ENCODE measurements at regions not wholly inside any gene's neighbourhood (a gene's known extent, or its start where the extent isn't known, plus 50 kb on each side); places are given as distances from the start of the nearest gene placed in this dataset.

GRCh38 chr5:143491646-143492045, 88.2 kb upstream of the NR3C1 start:
- H3K4me3 ChIP-seq, result no peak overlapping the region
- no peak overlapping the region for H3K27ac ChIP-seq

GRCh38 chr5:143488381-143488780, 84.9 kb upstream of the NR3C1 start:
- Histone ChIP-seq H3K4me3 (no peak overlapping the region), H3K27ac (no peak overlapping the region)

- no peak overlapping the region for H3K4me3 ChIP-seq
- peak overlapping the region in 1 of 21 experiments; percentile 12 for H3K27ac ChIP-seq
These were observed 81.1 kb upstream of the NR3C1 start for GRCh38 chr5:143484601-143485000.

GRCh38 chr5:143481697-143482531, 78.4 kb upstream of the NR3C1 start:
- Histone ChIP-seq H3K4me3 (no peak overlapping the region), H3K27ac (no peak overlapping the region)

- Histone ChIP-seq H3K4me3 (no peak overlapping the region), H3K27ac (no peak overlapping the region)
These were observed 76.5 kb upstream of the NR3C1 start for GRCh38 chr5:143480001-143480400.

GRCh38 chr5:143479394-143479793, 75.9 kb upstream of the NR3C1 start:
- no peak overlapping the region for H3K27ac ChIP-seq

GRCh38 chr5:143476601-143477211, 73.2 kb upstream of the NR3C1 start:
- H3K4me3 ChIP-seq, result no peak overlapping the region

More at GRCh38 chr5:143479394-143479793, 75.9 kb upstream of the NR3C1 start:
- H3K4me3 ChIP-seq, result no peak overlapping the region

GRCh38 chr5:143474616-143475015, 71.1 kb upstream of the NR3C1 start:
- no peak overlapping the region for H3K4me3 ChIP-seq
- H3K27ac ChIP-seq, result no peak overlapping the region

More at GRCh38 chr5:143476601-143477211, 73.2 kb upstream of the NR3C1 start:
- no peak overlapping the region for H3K27ac ChIP-seq

- Histone ChIP-seq H3K4me3 (no peak overlapping the region), H3K27ac (no peak overlapping the region)
These were observed 70.0 kb upstream of the NR3C1 start for GRCh38 chr5:143473481-143473880.

- H3K4me3 ChIP-seq, result no peak overlapping the region
These were observed 69.1 kb upstream of the NR3C1 start for GRCh38 chr5:143472576-143472975.

GRCh38 chr5:143471666-143472464, 68.4 kb upstream of the NR3C1 start:
- Histone ChIP-seq H3K4me3 (no peak overlapping the region), H3K27ac (no peak overlapping the region)

More at GRCh38 chr5:143472576-143472975, 69.1 kb upstream of the NR3C1 start:
- H3K27ac ChIP-seq, result no peak overlapping the region

- Histone ChIP-seq H3K27ac (no peak overlapping the region), H3K4me3 (no peak overlapping the region)
These were observed 67.6 kb upstream of the NR3C1 start for GRCh38 chr5:143471041-143471509.

- H3K4me3 ChIP-seq, result no peak overlapping the region
- H3K27ac ChIP-seq, result no peak overlapping the region
These were observed 66.6 kb upstream of the NR3C1 start for GRCh38 chr5:143470120-143470519.

GRCh38 chr5:143469125-143469524, 65.6 kb upstream of the NR3C1 start:
- no peak overlapping the region for H3K27ac ChIP-seq
- H3K4me3 ChIP-seq, result no peak overlapping the region

- Histone ChIP-seq H3K4me3 (no peak overlapping the region), H3K27ac (no peak overlapping the region)
These were observed 63.1 kb upstream of the NR3C1 start for GRCh38 chr5:143466632-143467031.

- no peak overlapping the region for H3K4me3 ChIP-seq
- H3K27ac ChIP-seq, result no peak overlapping the region
These were observed 61.4 kb upstream of the NR3C1 start for GRCh38 chr5:143464723-143465490.

GRCh38 chr5:143462431-143462830, 58.9 kb upstream of the NR3C1 start:
- H3K27ac ChIP-seq, result no peak overlapping the region
- no peak overlapping the region for H3K4me3 ChIP-seq

- no peak overlapping the region for H3K27ac ChIP-seq
- no peak overlapping the region for H3K4me3 ChIP-seq
These were observed 55.9 kb upstream of the NR3C1 start for GRCh38 chr5:143459433-143459832.

- no peak overlapping the region for H3K27ac ChIP-seq
- no peak overlapping the region for H3K4me3 ChIP-seq
These were observed 53.6 kb upstream of the NR3C1 start for GRCh38 chr5:143456952-143457547.

All from skin epidermis (tissue), 12 donors.